ENCODE measurements at regions not wholly inside any gene's neighbourhood (a gene's known extent, or its start where the extent isn't known, plus 50 kb on each side); places are given as distances from the start of the nearest gene placed in this dataset.

- DNase-seq (ENCODE audit: low read depth) = no peak
- TF ChIP-seq CTCF (IDR thresholded peaks at IDR 0.05; ENCODE audit: insufficient read depth, low read depth, low read length, missing control alignments) = no peak
- no peak overlapping the region for H3K4me3 ChIP-seq (ENCODE audit: low read depth, low read length)
Observed at GRCh38 chr15:39156646-39157250, 424.1 kb upstream of the THBS1 start.

- no peak overlapping the region for H3K4me3 ChIP-seq (ENCODE audit: low read depth, low read length)
- no peak for DNase-seq (ENCODE audit: low read depth)
- TF ChIP-seq CTCF (IDR thresholded peaks at IDR 0.05; ENCODE audit: insufficient read depth, low read depth, low read length, missing control alignments) = no peak
Observed at GRCh38 chr15:39157882-39158281, 423.0 kb upstream of the THBS1 start.

GRCh38 chr15:39159833-39160232 is 421.0 kb upstream of the THBS1 start:
- H3K4me3 ChIP-seq (ENCODE audit: low read depth, low read length) = no peak overlapping the region

GRCh38 chr15:39161096-39161495 is 419.8 kb upstream of the THBS1 start:
- DNase-seq (ENCODE audit: low read depth) = no peak
- H3K4me3 ChIP-seq (ENCODE audit: low read depth, low read length) = no peak overlapping the region
- TF ChIP-seq CTCF (IDR thresholded peaks at IDR 0.05; ENCODE audit: insufficient read depth, low read depth, low read length, missing control alignments) = no peak

More at GRCh38 chr15:39159833-39160232, 421.0 kb upstream of the THBS1 start:
- TF ChIP-seq CTCF (IDR thresholded peaks at IDR 0.05; ENCODE audit: insufficient read depth, low read depth, low read length, missing control alignments) = no peak
- DNase-seq (ENCODE audit: low read depth) = no peak

- no peak for TF ChIP-seq CTCF (IDR thresholded peaks at IDR 0.05; ENCODE audit: insufficient read depth, low read depth, low read length, missing control alignments)
- no peak for DNase-seq (ENCODE audit: low read depth)
Observed at GRCh38 chr15:39165020-39165706, 415.7 kb upstream of the THBS1 start.

GRCh38 chr15:39167164-39168058 is 413.5 kb upstream of the THBS1 start:
- TF ChIP-seq CTCF (IDR thresholded peaks at IDR 0.05; ENCODE audit: insufficient read depth, low read depth, low read length, missing control alignments) = no peak
- DNase-seq (ENCODE audit: low read depth) = no peak
- no peak overlapping the region for H3K4me3 ChIP-seq (ENCODE audit: low read depth, low read length)

More at GRCh38 chr15:39165020-39165706, 415.7 kb upstream of the THBS1 start:
- H3K4me3 ChIP-seq (ENCODE audit: low read depth, low read length) = no peak overlapping the region

All from GM12865 (cell line).